K562 (cell line): ENCODE measurements at regions not wholly inside any gene's neighbourhood (a gene's known extent, or its start where the extent isn't known, plus 50 kb on each side); places are given as distances from the start of the nearest gene placed in this dataset.

Source experiments
- ATAC-seq: fragments of 200-7000 bp; cut with Tn5 transposase; 3 replicates; pipeline ENCODE4 v1.9.1; 2020; ENCODE audit warnings: moderate library complexity
- BruUV-seq: library from RNA; stranded (reverse); fragments of 400-500 nt; replicated peaks from 2 replicates; lab custom pipeline; 2021; lab: Mats Ljungman, UMichigan
- CTCF ChIA-PET: fragments of 300-600 bp; formaldehyde crosslinking; extraction: SDS; loops from one replicate; lab custom pipeline; 2021; ENCODE audit warnings: low intra/inter-chr PET ratio; lab: Yijun Ruan, JAX
- POLR2A ChIA-PET: fragments of 300-600, 350-650 bp; sonication (Branson Sonifier 250); formaldehyde crosslinking; extraction: SDS; loops from one replicate; lab custom pipeline; 2021; ENCODE audit warnings: antibody characterized with exemption, inconsistent platforms; lab: Yijun Ruan, JAX
- DNase-seq, 4 experiments: peaks; one replicate each; pipeline versions ENCODE4 v3.0.0 to v3.0.0-alpha.2; 2011 to 2018; ENCODE audit warnings: low spot score in 3 of 4, mixed read lengths in 3 of 4; ENCODE audit errors: extremely low read depth in 1 of 4
- FAIRE-seq: peaks from 2 replicates; lab custom pipeline; 2011; peaks lifted over from hg19 to GRCh38; lab: Jason Lieb, UNC
- H2AFZ ChIP-seq: 2 replicates; pipeline ENCODE4 v1.6.0; 2011; ENCODE audit warnings: low read depth, low read length, control low read depth, inconsistent platforms
- H3K27ac ChIP-seq: fragments of 200-600 bp; 3 replicates; pipeline ENCODE4 v1.8.0; 2011; ENCODE audit warnings: low read depth, mild to moderate bottlenecking, control low read depth, inconsistent platforms, low read length, moderate library complexity, mixed read lengths; ENCODE audit errors: extremely low read depth
- H3K27me3 ChIP-seq, 2 experiments: fragments of 300-600 bp in 1 of 2; 2 replicates in 1 of 2; 3 replicates in 1 of 2; pipeline versions ENCODE4 v1.6.0 to v1.8.0; 2011; ENCODE audit warnings: inconsistent platforms in 2 of 2, low read length in 2 of 2, mild to moderate bottlenecking in 1 of 2, mixed read lengths in 1 of 2, moderate library complexity in 1 of 2; ENCODE audit not compliant: control insufficient read depth in 2 of 2, insufficient read depth in 2 of 2
- H3K36me3 ChIP-seq: fragments of 300-600 bp; 3 replicates; pipeline ENCODE4 v1.8.0; 2011; ENCODE audit warnings: mild to moderate bottlenecking, low read length, inconsistent platforms; ENCODE audit not compliant: control insufficient read depth, insufficient read depth
- H3K4me1 ChIP-seq, 2 experiments: fragments of 200-600 bp in 1 of 2; replicated peaks in 1 of 2; 2 replicates in 1 of 2; 3 replicates in 1 of 2; pipeline versions ENCODE4 v1.5.1 to v1.8.0; 2011; ENCODE audit warnings: inconsistent platforms in 2 of 2, low read length in 2 of 2, mild to moderate bottlenecking in 1 of 2, mixed read lengths in 1 of 2, moderate library complexity in 1 of 2; ENCODE audit not compliant: control insufficient read depth in 2 of 2, insufficient read depth in 2 of 2
- H3K4me2 ChIP-seq: 2 replicates; pipeline ENCODE4 v1.6.1; 2011; ENCODE audit warnings: low read length, control low read depth, inconsistent platforms, mixed read lengths; ENCODE audit not compliant: insufficient read depth
- H3K4me3 ChIP-seq: fragments of 200-600 bp; sonication (generic), shearing (Covaris generic); 2 replicates; pipeline ENCODE4 v1.5.1; 2016; ENCODE audit warnings: control low read depth, inconsistent platforms
- H3K79me2 ChIP-seq: fragments of 200-600 bp; 3 replicates; pipeline ENCODE4 v1.8.0; 2011; ENCODE audit warnings: low read length, inconsistent platforms; ENCODE audit not compliant: control insufficient read depth, insufficient read depth
- H3K9ac ChIP-seq, 2 experiments: 2 replicates each; pipeline versions ENCODE4 v1.6.0 to v1.6.1; 2011; ENCODE audit warnings: low read depth in 2 of 2, low read length in 2 of 2, control low read depth in 1 of 2, inconsistent platforms in 1 of 2, mild to moderate bottlenecking in 1 of 2, mixed read lengths in 1 of 2; ENCODE audit not compliant: insufficient read depth in 1 of 2
- H3K9me1 ChIP-seq: one replicate; pipeline ENCODE4 v1.6.0; 2011; ENCODE audit warnings: inconsistent platforms, mild to moderate bottlenecking, low read length, moderate library complexity; ENCODE audit not compliant: control insufficient read depth, insufficient read depth
- H3K9me3 ChIP-seq: replicated peaks from 2 replicates; pipeline ENCODE4 v1.5.1; 2011; ENCODE audit warnings: low read depth, low read length, inconsistent platforms; ENCODE audit not compliant: control insufficient read depth, insufficient read depth
- H4K20me1 ChIP-seq: replicated peaks from 2 replicates; pipeline ENCODE4 v1.6.1; 2011; ENCODE audit warnings: low read length, inconsistent platforms, mixed read lengths; ENCODE audit not compliant: control insufficient read depth, insufficient read depth
- BMI1 ChIP-seq: fragments of 150-350 bp; IDR thresholded peaks from 2 replicates; pipeline ENCODE4 v1.6.1; 2014; ENCODE audit warnings: low read length
- DPF2 ChIP-seq: fragments of 450-650 bp; IDR thresholded peaks from 2 replicates; pipeline ENCODE4 v1.6.1; 2016
- ELF4 ChIP-seq: fragments of 450-650 bp; formaldehyde crosslinking; IDR thresholded peaks from 2 replicates; pipeline ENCODE4 v1.4.0; 2022; ENCODE audit warnings: missing genetic modification characterization
- MXI1 ChIP-seq: IDR thresholded peaks from 2 replicates; pipeline ENCODE4 v1.6.1; 2011; ENCODE audit warnings: low read depth, mild to moderate bottlenecking, improper control_type of control experiment, low read length
- POLR2G ChIP-seq: fragments of 200-400 bp; formaldehyde crosslinking; IDR thresholded peaks from 2 replicates; pipeline ENCODE4 v1.6.1; 2017; ENCODE audit warnings: low read depth, mild to moderate bottlenecking, antibody characterized with exemption, low read length, moderate library complexity
- RBM17 ChIP-seq: fragments of 200-400 bp; formaldehyde crosslinking; IDR thresholded peaks from 2 replicates; pipeline ENCODE4 v1.6.1; 2017; ENCODE audit warnings: low read depth, mild to moderate bottlenecking, low read length, borderline replicate concordance
- ZNF140 ChIP-seq: fragments of 250-450 bp; sonication (Bioruptor Pico); IDR thresholded peaks from 2 replicates; pipeline ENCODE4 v1.8.0; 2021; ENCODE audit warnings: moderate library complexity, mild to moderate bottlenecking, inconsistent platforms
- ZNF165 ChIP-seq: fragments of 250-450 bp; sonication (Bioruptor Pico); IDR thresholded peaks from 2 replicates; pipeline ENCODE4 v1.4.0; 2020; ENCODE audit warnings: borderline replicate concordance
- WGBS: fragments of 100-300 bp; shearing (Covaris generic); methylation state at CpG from one replicate; pipeline ENCODE4 v1.1.6; 2016; ENCODE audit warnings: low coverage, mixed read lengths; ENCODE audit not compliant: insufficient coverage; ENCODE audit errors: missing lambda C conversion rate; 5-methylcytosine and 5-hydroxymethylcytosine counted together
- in situ Hi-C: fragments of 300-500 bp; cut with MboI; formaldehyde crosslinking; loops from 4 replicates; pipeline ENCODE4 v1.15.0; 2018; ENCODE audit warnings: inconsistent platforms, mixed read lengths
- intact Hi-C: fragments of 100-400 bp; cut with micrococcal nuclease; formaldehyde crosslinking; loops from 2 replicates; pipeline ENCODE4 v1.14.2; 2022
- TF ChIP-seq, protein P1 (sequence below): fragments of 150-350 bp; conservative IDR thresholded peaks from 2 replicates; pipeline ENCODE4 v1.6.1; 2014; ENCODE audit warnings: low read length

- H3K27ac ChIP-seq, result no peak overlapping the region
- H3K36me3 ChIP-seq, result no peaks in the 10 kb centered on the region
- H3K4me1 ChIP-seq, result no peaks in the 10 kb centered on the region
- no peak overlapping the region for H3K4me3 ChIP-seq
- intact Hi-C loops (no loop called here), in situ Hi-C loops (no loop called here)
- FAIRE-seq, result no peak
- no peak overlapping the region for H3K9ac ChIP-seq
- CTCF ChIA-PET, result no interaction called here
- no peak overlapping the region for H2AFZ ChIP-seq
- POLR2A ChIA-PET, result no interaction called here
- H3K4me2 ChIP-seq, result no peak overlapping the region
- DNase-seq, result no peak
- H3K9me1 ChIP-seq, result no peaks in the 10 kb centered on the region
- 3% methylated on average over 3 of the region's 3 CpGs for WGBS
- H3K9me3 ChIP-seq, result no peaks in the 10 kb centered on the region; the same call in 1 of the 2 replicates
- no TSS peak for BruUV-seq
- no peak for ATAC-seq
- no peaks in the 10 kb centered on the region for H3K27me3 ChIP-seq
- TF ChIP-seq BMI1 (no peak), MXI1 (no peak), ELF4 (no peak), DPF2 (no peak)
- TF ChIP-seq, protein P1, sequence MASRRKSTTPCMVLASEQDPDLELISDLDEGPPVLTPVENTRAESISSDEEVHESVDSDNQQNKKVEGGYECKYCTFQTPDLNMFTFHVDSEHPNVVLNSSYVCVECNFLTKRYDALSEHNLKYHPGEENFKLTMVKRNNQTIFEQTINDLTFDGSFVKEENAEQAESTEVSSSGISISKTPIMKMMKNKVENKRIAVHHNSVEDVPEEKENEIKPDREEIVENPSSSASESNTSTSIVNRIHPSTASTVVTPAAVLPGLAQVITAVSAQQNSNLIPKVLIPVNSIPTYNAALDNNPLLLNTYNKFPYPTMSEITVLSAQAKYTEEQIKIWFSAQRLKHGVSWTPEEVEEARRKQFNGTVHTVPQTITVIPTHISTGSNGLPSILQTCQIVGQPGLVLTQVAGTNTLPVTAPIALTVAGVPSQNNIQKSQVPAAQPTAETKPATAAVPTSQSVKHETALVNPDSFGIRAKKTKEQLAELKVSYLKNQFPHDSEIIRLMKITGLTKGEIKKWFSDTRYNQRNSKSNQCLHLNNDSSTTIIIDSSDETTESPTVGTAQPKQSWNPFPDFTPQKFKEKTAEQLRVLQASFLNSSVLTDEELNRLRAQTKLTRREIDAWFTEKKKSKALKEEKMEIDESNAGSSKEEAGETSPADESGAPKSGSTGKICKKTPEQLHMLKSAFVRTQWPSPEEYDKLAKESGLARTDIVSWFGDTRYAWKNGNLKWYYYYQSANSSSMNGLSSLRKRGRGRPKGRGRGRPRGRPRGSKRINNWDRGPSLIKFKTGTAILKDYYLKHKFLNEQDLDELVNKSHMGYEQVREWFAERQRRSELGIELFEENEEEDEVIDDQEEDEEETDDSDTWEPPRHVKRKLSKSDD, result no peak
- no peaks in the 10 kb centered on the region for H4K20me1 ChIP-seq
- H3K79me2 ChIP-seq, result no peaks in the 10 kb centered on the region
Observed at GRCh38 chr5:162230348-162230747, 162.8 kb downstream of the GABRG2 start.

DNA sequence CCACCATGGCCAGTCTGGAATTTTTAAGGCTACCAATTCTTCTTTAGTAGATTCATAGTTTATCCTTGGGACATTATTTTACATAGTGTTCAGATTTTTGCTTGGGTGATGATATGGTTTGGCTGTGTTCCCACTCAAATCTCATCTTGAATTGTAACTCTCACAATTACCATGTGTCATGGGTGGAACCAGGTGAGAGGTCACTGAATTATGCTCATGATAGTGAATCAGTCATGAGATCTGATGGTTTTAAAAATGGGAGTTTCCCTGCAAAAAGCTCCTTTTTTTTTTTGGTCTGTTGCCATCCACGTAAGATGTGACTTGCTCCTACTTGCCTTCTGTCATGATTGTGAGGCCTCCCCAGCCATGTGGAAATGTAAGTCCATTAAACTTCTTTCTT lies 163.9 kb downstream of the GABRG2 start:
- Histone ChIP-seq H3K9me3 (no peaks in the 10 kb centered on the region; the same call in 1 of the 2 replicates), H3K27me3 (no peaks in the 10 kb centered on the region), H3K4me3 (no peak overlapping the region), H3K4me2 (no peak overlapping the region), H3K4me1 (no peaks in the 10 kb centered on the region), H3K27ac (no peak overlapping the region), H4K20me1 (no peaks in the 10 kb centered on the region), H2AFZ (no peak overlapping the region), H3K9ac (no peak overlapping the region), H3K79me2 (no peaks in the 10 kb centered on the region), H3K36me3 (no peaks in the 10 kb centered on the region), H3K9me1 (no peaks in the 10 kb centered on the region)
- ATAC-seq (no peak), FAIRE-seq (no peak), DNase-seq (no peak)
- intact Hi-C loops (no loop called here), in situ Hi-C loops (no loop called here)
- TF ChIP-seq ZNF165 (no peak), RBM17 (no peak), ZNF140 (CRISPR knock-in tag) (no peak), POLR2G (no peak)
- CTCF ChIA-PET, result no interaction called here
- no TSS peak for BruUV-seq
- WGBS, result 0% methylated on average over 1 of the region's 1 CpG
- POLR2A ChIA-PET, result no interaction called here
